ENCODE measurements at regions not wholly inside any gene's neighbourhood (a gene's known extent, or its start where the extent isn't known, plus 50 kb on each side); places are given as distances from the start of the nearest gene placed in this dataset.

DNA sequence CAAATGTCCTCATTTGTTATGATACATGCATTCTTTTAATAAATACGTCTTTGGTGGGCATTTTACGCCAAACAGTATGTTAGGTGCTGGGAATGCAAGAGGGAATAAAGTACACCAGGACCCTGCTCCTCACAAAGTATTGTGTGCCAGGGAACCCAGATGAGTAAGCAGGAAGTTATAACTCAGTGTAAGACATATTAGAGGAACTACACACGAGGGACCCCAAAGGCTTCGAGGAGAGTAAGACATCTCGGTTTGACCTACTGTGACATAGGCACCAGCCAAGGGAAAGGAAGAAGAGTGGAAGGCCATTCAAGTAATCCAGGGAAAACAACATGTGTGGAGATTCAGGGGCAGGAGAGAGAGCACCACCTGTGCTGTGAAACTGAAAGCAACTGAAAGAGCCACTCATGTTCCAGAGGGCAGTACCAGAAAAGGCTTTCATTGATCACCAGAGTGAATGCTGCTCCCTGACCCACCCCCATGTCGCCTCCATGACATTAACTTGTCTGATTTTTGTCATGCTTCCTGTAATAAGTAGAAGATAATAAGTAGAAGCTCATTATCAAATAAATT lies 542.5 kb upstream of the PKN2 start:
- Histone ChIP-seq H3K4me3 (ENCODE audit: low read depth, low read length) (no peak overlapping the region), H3K27me3 (ENCODE audit: control insufficient read depth, insufficient read depth, low read length) (no peaks in the 10 kb centered on the region), H3K36me3 (ENCODE audit: control insufficient read depth, insufficient read depth, low read length) (no peaks in the 10 kb centered on the region)
- DNase-seq (ENCODE audit: low read depth): no peak
- TF ChIP-seq, protein P1, sequence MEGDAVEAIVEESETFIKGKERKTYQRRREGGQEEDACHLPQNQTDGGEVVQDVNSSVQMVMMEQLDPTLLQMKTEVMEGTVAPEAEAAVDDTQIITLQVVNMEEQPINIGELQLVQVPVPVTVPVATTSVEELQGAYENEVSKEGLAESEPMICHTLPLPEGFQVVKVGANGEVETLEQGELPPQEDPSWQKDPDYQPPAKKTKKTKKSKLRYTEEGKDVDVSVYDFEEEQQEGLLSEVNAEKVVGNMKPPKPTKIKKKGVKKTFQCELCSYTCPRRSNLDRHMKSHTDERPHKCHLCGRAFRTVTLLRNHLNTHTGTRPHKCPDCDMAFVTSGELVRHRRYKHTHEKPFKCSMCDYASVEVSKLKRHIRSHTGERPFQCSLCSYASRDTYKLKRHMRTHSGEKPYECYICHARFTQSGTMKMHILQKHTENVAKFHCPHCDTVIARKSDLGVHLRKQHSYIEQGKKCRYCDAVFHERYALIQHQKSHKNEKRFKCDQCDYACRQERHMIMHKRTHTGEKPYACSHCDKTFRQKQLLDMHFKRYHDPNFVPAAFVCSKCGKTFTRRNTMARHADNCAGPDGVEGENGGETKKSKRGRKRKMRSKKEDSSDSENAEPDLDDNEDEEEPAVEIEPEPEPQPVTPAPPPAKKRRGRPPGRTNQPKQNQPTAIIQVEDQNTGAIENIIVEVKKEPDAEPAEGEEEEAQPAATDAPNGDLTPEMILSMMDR (IDR thresholded peaks at IDR 0.05; ENCODE audit: insufficient read depth, low read length, poor library complexity, severe bottlenecking): no peak

GRCh38 chr1:88145752-88146151 lies 538.3 kb upstream of the PKN2 start:
- no peak overlapping the region for H3K4me3 ChIP-seq (ENCODE audit: low read depth, low read length)
- DNase-seq (ENCODE audit: low read depth): no peak
- H3K36me3 ChIP-seq (ENCODE audit: control insufficient read depth, insufficient read depth, low read length): no peaks in the 10 kb centered on the region
- no peaks in the 10 kb centered on the region for H3K27me3 ChIP-seq (ENCODE audit: control insufficient read depth, insufficient read depth, low read length)
- TF ChIP-seq, protein P1 (IDR thresholded peaks at IDR 0.05; ENCODE audit: insufficient read depth, low read length, poor library complexity, severe bottlenecking): no peak

DNA sequence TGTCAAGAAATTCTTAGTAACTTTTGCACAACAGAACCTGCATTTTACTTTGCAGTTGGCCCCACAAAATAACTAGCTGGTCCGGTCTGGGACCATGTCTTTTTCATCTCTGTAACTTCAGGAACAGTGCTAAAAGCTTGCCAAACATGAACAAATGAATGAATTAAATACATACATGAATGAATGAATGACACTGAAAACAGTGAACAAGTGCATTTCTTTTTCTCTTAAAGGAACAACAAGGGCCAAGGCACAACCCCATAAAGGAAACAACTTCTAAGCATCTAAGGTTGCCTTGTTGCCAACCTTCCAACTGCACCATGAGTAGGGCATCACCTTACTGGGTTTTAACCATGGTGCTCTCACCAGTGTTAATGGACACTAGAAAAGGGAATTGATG lies 534.4 kb upstream of the PKN2 start:
- no peak overlapping the region for H3K4me3 ChIP-seq (ENCODE audit: low read depth, low read length)
- TF ChIP-seq, protein P1 (IDR thresholded peaks at IDR 0.05; ENCODE audit: insufficient read depth, low read length, poor library complexity, severe bottlenecking): no peak
- DNase-seq (ENCODE audit: low read depth): no peak
- no peaks in the 10 kb centered on the region for H3K27me3 ChIP-seq (ENCODE audit: control insufficient read depth, insufficient read depth, low read length)
- no peaks in the 10 kb centered on the region for H3K36me3 ChIP-seq (ENCODE audit: control insufficient read depth, insufficient read depth, low read length)

GRCh38 chr1:88150330-88150729 lies 533.7 kb upstream of the PKN2 start:
- H3K27me3 ChIP-seq (ENCODE audit: control insufficient read depth, insufficient read depth, low read length): no peaks in the 10 kb centered on the region
- no peak for DNase-seq (ENCODE audit: low read depth)
- H3K4me3 ChIP-seq (ENCODE audit: low read depth, low read length): no peak overlapping the region
- H3K36me3 ChIP-seq (ENCODE audit: control insufficient read depth, insufficient read depth, low read length): no peaks in the 10 kb centered on the region
- TF ChIP-seq, protein P1 (IDR thresholded peaks at IDR 0.05; ENCODE audit: insufficient read depth, low read length, poor library complexity, severe bottlenecking): no peak

GRCh38 chr1:88163187-88163586 lies 520.9 kb upstream of the PKN2 start:
- TF ChIP-seq, protein P1 (IDR thresholded peaks at IDR 0.05; ENCODE audit: insufficient read depth, low read length, poor library complexity, severe bottlenecking): no peak
- no peak for DNase-seq (ENCODE audit: low read depth)
- no peaks in the 10 kb centered on the region for H3K27me3 ChIP-seq (ENCODE audit: control insufficient read depth, insufficient read depth, low read length)
- no peaks in the 10 kb centered on the region for H3K36me3 ChIP-seq (ENCODE audit: control insufficient read depth, insufficient read depth, low read length)
- H3K4me3 ChIP-seq (ENCODE audit: low read depth, low read length): no peak overlapping the region

DNA sequence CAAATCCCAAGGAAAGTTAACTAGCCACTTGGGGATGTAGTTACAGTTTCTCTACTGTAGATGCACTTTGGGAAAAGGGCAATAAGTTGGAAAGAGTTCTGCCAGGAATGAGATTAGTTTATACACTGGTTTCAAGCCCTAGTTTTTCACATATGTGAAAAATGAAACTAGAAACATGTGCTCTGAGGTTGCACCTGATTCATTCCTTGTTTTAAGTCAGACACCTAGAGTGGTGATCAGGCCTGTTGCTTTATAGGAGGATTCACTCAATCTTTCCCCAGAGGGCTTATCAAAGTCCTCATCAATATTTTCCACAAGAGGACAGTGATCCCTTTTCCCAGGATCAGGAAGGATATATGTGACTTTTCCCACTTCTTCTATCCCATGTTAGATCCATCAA lies 515.9 kb upstream of the PKN2 start:
- Histone ChIP-seq H3K27me3 (ENCODE audit: control insufficient read depth, insufficient read depth, low read length) (no peaks in the 10 kb centered on the region), H3K4me3 (ENCODE audit: low read depth, low read length) (no peak overlapping the region), H3K36me3 (ENCODE audit: control insufficient read depth, insufficient read depth, low read length) (no peaks in the 10 kb centered on the region)
- TF ChIP-seq, protein P1 (IDR thresholded peaks at IDR 0.05; ENCODE audit: insufficient read depth, low read length, poor library complexity, severe bottlenecking): no peak
- DNase-seq (ENCODE audit: low read depth): no peak
